ENCODE measurements at regions not wholly inside any gene's neighbourhood (a gene's known extent, or its start where the extent isn't known, plus 50 kb on each side); places are given as distances from the start of the nearest gene placed in this dataset.
"Not testable (repeated sequence)": the region's sequence is repeated elsewhere in the genome, so short reads cannot be mapped to it uniquely, and the experiment has no call there.

GRCh38 chr4:75141162-75141561, 208.2 kb downstream of the PARM1 start:
- Histone ChIP-seq H3K36me3 (no peaks in the 10 kb centered on the region), H3K4me1 (no peaks in the 10 kb centered on the region), H3K4me3 (no peak overlapping the region), H3K27me3 (ENCODE audit: low read depth) (no peaks in the 10 kb centered on the region), H3K9me3 (no peaks in the 10 kb centered on the region), H3K27ac (no peak overlapping the region)
- ATAC-seq (no peak), DNase-seq (no peak)
- intact Hi-C loops (cut with DNase I) = no loop called here
- no peak for TF ChIP-seq CTCF (IDR thresholded peaks at IDR 0.05)

- no peak for ATAC-seq
- Histone ChIP-seq H3K27me3 (ENCODE audit: low read depth) (no peaks in the 10 kb centered on the region), H3K9me3 (no peaks in the 10 kb centered on the region), H3K27ac (no peak overlapping the region), H3K4me1 (no peaks in the 10 kb centered on the region), H3K4me3 (no peak overlapping the region), H3K36me3 (no peaks in the 10 kb centered on the region)
- intact Hi-C loops (cut with DNase I) = no loop called here
- no peak for DNase-seq
- TF ChIP-seq CTCF (IDR thresholded peaks at IDR 0.05) = no peak
Observed at GRCh38 chr4:75137302-75137701, 204.4 kb downstream of the PARM1 start.

GRCh38 chr4:75135068-75135825, 202.3 kb downstream of the PARM1 start:
- Histone ChIP-seq H3K27me3 (ENCODE audit: low read depth) (no peaks in the 10 kb centered on the region), H3K27ac (no peak overlapping the region), H3K4me1 (no peaks in the 10 kb centered on the region), H3K9me3 (no peaks in the 10 kb centered on the region), H3K4me3 (no peak overlapping the region), H3K36me3 (no peaks in the 10 kb centered on the region)
- DNase-seq (no peak), ATAC-seq (no peak)
- intact Hi-C loops (cut with DNase I) = no loop called here
- no peak for TF ChIP-seq CTCF (IDR thresholded peaks at IDR 0.05)

DNA sequence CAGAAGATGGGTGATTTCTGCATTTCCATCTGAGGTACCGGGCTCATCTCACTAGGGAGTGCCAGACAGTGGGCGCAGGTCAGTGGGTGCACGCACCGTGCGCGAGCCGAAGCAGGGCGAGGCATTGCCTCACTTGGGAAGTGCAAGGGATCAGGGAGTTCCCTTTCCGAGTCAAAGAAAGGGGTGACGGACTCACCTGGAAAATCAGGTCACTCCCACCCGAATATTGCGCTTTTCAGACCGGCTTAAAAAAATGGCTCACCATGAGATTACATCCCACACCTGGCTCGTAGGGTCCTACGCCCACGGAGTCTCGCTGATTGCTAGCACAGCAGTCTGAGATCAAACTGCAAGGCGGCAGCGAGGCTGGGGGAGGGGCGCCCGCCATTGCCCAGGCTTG, 194.0 kb downstream of the PARM1 start:
- DNase-seq; ATAC-seq; H3K36me3 ChIP-seq; intact Hi-C loops (cut with DNase I); H3K4me1 ChIP-seq; H3K27me3 ChIP-seq (ENCODE audit: low read depth); H3K9me3 ChIP-seq; H3K27ac ChIP-seq: not testable (repeated sequence)
- H3K4me3 ChIP-seq = peak overlapping the region; percentile 19

GRCh38 chr4:75126058-75126457, 193.1 kb downstream of the PARM1 start:
- TF ChIP-seq CTCF (IDR thresholded peaks at IDR 0.05) = no peak
- Histone ChIP-seq H3K36me3 (no peaks in the 10 kb centered on the region), H3K4me3 (no peak overlapping the region), H3K4me1 (no peaks in the 10 kb centered on the region), H3K27me3 (ENCODE audit: low read depth) (no peaks in the 10 kb centered on the region), H3K27ac (no peak overlapping the region), H3K9me3 (no peaks in the 10 kb centered on the region)
- ATAC-seq (no peak), DNase-seq (no peak)
- intact Hi-C loops (cut with DNase I) = no loop called here

GRCh38 chr4:75122424-75123014, 189.6 kb downstream of the PARM1 start:
- intact Hi-C loops (cut with DNase I) = no loop called here
- Histone ChIP-seq H3K4me1 (no peaks in the 10 kb centered on the region), H3K9me3 (no peaks in the 10 kb centered on the region), H3K4me3 (no peak overlapping the region), H3K36me3 (no peaks in the 10 kb centered on the region), H3K27ac (no peak overlapping the region), H3K27me3 (ENCODE audit: low read depth) (no peaks in the 10 kb centered on the region)
- DNase-seq (no peak), ATAC-seq (no peak)
- no peak for TF ChIP-seq CTCF (IDR thresholded peaks at IDR 0.05)

Measured in lower lobe of right lung (tissue), 2 donors.